NB4 (cell line): ENCODE measurements at regions not wholly inside any gene's neighbourhood (a gene's known extent, or its start where the extent isn't known, plus 50 kb on each side); places are given as distances from the start of the nearest gene placed in this dataset.

Experiments used
- CTCF ChIP-seq: IDR thresholded peaks from one replicate; pipeline ENCODE4 v1.5.1; 2012; ENCODE audit warnings: low read depth, low read length
- POLR2A ChIP-seq: IDR thresholded peaks from 2 replicates; pipeline ENCODE4 v1.6.1; 2011; ENCODE audit warnings: mild to moderate bottlenecking; ENCODE audit not compliant: insufficient read length; ENCODE audit errors: extremely low read depth

GRCh38 chr9:79111653-79112052 is 460.1 kb upstream of the TLE4 start:
- TF ChIP-seq POLR2A (no peak), CTCF (no peak)
